Calu3 (cell line): ENCODE measurements at regions not wholly inside any gene's neighbourhood (a gene's known extent, or its start where the extent isn't known, plus 50 kb on each side); places are given as distances from the start of the nearest gene placed in this dataset.

Experiments
- BruUV-seq: library from RNA; stranded (reverse); fragments of 400-500 nt; replicated peaks from 2 replicates; lab custom pipeline; 2021; lab: Mats Ljungman, UMichigan
- CTCF ChIA-PET: fragments of 300-600 bp; sonication (Branson Sonifier 250); formaldehyde crosslinking; loops from one replicate; lab custom pipeline; 2022; ENCODE audit warnings: antibody characterized with exemption; lab: Charles Lee
- DNase-seq: peaks from one replicate; pipeline ENCODE4 v3.0.0; 2022
- H3K27ac Mint-ChIP-seq: one replicate; pipeline ENCODE4 v1.8.0; 2022; ENCODE audit warnings: mixed read lengths; ENCODE audit not compliant: unreplicated experiment
- H3K27me3 Mint-ChIP-seq: one replicate; pipeline ENCODE4 v1.8.0; 2022; ENCODE audit warnings: mixed read lengths; ENCODE audit not compliant: unreplicated experiment
- H3K36me3 Mint-ChIP-seq: one replicate; pipeline ENCODE4 v1.8.0; 2022; ENCODE audit warnings: mild to moderate bottlenecking, moderate library complexity, mixed read lengths; ENCODE audit not compliant: insufficient read depth, unreplicated experiment
- H3K4me1 Mint-ChIP-seq: one replicate; pipeline ENCODE4 v1.8.0; 2022; ENCODE audit warnings: mild to moderate bottlenecking, low read depth, mixed read lengths; ENCODE audit not compliant: unreplicated experiment
- H3K4me3 Mint-ChIP-seq: one replicate; pipeline ENCODE4 v1.8.0; 2022; ENCODE audit warnings: mild to moderate bottlenecking, low read depth, moderate library complexity, mixed read lengths; ENCODE audit not compliant: unreplicated experiment
- H3K9me3 Mint-ChIP-seq: one replicate; pipeline ENCODE4 v1.8.0; 2022; ENCODE audit warnings: low read depth, mixed read lengths; ENCODE audit not compliant: unreplicated experiment
- intact Hi-C: fragments of 100-400 bp; cut with micrococcal nuclease; formaldehyde crosslinking; loops from one replicate; pipeline ENCODE4 v1.10.0; 2022; ENCODE audit not compliant: unreplicated experiment
- TF ChIP-seq, protein P1 (sequence below): fragments of 200-600 bp; IDR thresholded peaks from one replicate; pipeline ENCODE4 v1.8.0; 2022; ENCODE audit warnings: antibody characterized with exemption; ENCODE audit not compliant: unreplicated experiment

DNA sequence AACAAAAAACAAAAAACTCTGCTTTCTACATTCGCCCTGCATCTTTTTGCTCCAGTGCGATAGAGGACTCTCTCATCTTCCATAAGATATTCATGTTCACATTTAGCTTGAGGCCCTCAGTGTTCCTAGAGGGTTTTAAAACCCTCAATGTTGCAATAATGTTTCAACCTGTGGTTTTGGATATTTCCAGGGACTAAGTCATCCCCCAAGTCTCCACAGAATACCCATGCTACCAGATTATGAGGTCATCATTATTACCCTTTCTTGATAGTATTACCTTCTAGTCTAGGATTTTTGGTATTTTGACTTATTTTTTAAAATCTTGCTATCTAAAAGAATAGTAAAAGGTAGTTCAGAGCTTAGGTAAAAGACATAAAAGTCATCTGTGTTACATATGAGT lies 480.5 kb upstream of the ID4 start:
- Mint-ChIP-seq H3K4me1 (no peaks in the 10 kb centered on the region), H3K9me3 (peaks cover 7% of the 10 kb centered on the region), H3K27me3 (no peaks in the 10 kb centered on the region), H3K36me3 (no peaks in the 10 kb centered on the region), H3K27ac (no peak overlapping the region), H3K4me3 (no peak overlapping the region)
- DNase-seq, result no peak
- intact Hi-C loops, result no loop called here
- TF ChIP-seq, protein P1, sequence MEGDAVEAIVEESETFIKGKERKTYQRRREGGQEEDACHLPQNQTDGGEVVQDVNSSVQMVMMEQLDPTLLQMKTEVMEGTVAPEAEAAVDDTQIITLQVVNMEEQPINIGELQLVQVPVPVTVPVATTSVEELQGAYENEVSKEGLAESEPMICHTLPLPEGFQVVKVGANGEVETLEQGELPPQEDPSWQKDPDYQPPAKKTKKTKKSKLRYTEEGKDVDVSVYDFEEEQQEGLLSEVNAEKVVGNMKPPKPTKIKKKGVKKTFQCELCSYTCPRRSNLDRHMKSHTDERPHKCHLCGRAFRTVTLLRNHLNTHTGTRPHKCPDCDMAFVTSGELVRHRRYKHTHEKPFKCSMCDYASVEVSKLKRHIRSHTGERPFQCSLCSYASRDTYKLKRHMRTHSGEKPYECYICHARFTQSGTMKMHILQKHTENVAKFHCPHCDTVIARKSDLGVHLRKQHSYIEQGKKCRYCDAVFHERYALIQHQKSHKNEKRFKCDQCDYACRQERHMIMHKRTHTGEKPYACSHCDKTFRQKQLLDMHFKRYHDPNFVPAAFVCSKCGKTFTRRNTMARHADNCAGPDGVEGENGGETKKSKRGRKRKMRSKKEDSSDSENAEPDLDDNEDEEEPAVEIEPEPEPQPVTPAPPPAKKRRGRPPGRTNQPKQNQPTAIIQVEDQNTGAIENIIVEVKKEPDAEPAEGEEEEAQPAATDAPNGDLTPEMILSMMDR, result no peak
- CTCF ChIA-PET, result no interaction called here
- no TSS peak for BruUV-seq

DNA sequence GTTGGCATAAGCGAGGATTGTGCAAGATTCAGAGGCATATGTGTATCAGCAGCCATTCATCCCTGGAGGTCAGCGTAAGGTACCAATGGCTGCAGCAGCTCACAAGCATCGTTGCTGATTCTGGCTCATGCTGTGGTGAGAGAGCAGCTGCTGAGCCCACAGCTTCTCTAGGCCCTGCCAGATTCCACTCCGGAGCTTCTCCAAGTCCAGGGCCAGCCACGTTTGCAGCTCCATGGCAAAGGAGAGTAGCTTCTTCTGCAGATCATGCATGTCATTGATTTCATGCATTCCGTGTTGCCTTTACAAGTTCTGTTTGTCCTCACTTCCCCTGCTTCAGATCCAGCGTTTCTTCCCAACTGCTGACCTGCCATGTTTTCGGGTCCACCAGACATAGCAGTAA lies 474.8 kb upstream of the ID4 start:
- CTCF ChIA-PET, result no interaction called here
- Mint-ChIP-seq H3K9me3 (peaks cover 17% of the 10 kb centered on the region), H3K36me3 (no peaks in the 10 kb centered on the region), H3K27me3 (no peaks in the 10 kb centered on the region), H3K4me3 (no peak overlapping the region), H3K4me1 (no peaks in the 10 kb centered on the region), H3K27ac (no peak overlapping the region)
- no TSS peak for BruUV-seq
- DNase-seq, result no peak
- TF ChIP-seq, protein P1, result no peak
- intact Hi-C loops, result no loop called here

DNA sequence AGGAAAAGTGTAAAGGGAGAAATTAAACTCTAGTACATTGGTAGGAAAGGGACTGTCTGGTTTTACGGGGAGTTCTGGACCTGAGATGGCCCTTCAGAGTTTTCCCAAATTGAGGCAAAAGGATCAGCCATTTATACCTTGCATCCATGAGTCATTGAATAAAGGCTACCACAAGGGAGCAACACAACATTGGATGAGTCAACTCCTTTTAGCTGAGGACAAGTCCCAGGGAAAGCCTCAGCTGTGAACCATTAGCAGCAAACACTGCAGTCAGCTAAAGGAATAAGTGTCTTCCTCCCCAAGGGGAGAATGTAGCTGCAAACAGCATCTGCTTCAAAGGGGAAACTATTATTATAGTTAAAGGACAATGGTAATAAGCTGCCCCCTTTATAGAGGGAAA lies 468.7 kb upstream of the ID4 start:
- no peak for DNase-seq
- CTCF ChIA-PET, result interaction anchor here (0.7 to 0.8 kb wide), 2 partner anchors 38 to 184 kb away, joined by 3 to 5 read pairs; no protein-coding TSS in a partner anchor
- H3K9me3 Mint-ChIP-seq, result peaks cover 6% of the 10 kb centered on the region
- BruUV-seq, result no TSS peak
- no peak overlapping the region for H3K4me3 Mint-ChIP-seq
- no peak overlapping the region for H3K27ac Mint-ChIP-seq
- H3K27me3 Mint-ChIP-seq, result no peaks in the 10 kb centered on the region
- no peaks in the 10 kb centered on the region for H3K4me1 Mint-ChIP-seq
- TF ChIP-seq, protein P1, result no peak
- no peaks in the 10 kb centered on the region for H3K36me3 Mint-ChIP-seq
- intact Hi-C loops, result loop anchor here (1.0 kb wide), 1 partner anchor 483 kb away; no protein-coding TSS in a partner anchor

DNA sequence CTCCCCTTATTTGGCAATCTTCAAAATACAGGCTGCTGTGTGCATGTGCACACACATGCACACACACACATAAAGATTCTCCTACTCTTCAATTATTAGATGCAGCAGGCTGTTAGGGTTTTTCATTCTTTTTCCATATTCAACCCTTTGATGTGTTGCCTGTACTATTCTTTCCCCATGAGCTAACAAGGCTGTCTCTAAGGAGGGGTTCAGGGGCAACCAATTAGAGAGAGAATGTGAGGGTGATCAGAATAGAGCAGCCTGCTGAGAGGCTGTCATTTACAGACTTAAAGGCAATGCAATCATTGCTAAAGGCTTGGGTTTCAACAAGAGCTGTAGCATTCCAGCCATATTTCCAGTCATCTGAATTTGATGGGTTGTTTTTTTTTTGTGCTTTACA lies 467.4 kb upstream of the ID4 start:
- H3K4me1 Mint-ChIP-seq, result no peaks in the 10 kb centered on the region
- CTCF ChIA-PET, result no interaction called here
- no TSS peak for BruUV-seq
- no peaks in the 10 kb centered on the region for H3K36me3 Mint-ChIP-seq
- intact Hi-C loops, result no loop called here
- H3K27ac Mint-ChIP-seq, result no peak overlapping the region
- H3K4me3 Mint-ChIP-seq, result no peak overlapping the region
- no peak for DNase-seq
- TF ChIP-seq, protein P1, result no peak
- H3K27me3 Mint-ChIP-seq, result peaks cover 9% of the 10 kb centered on the region
- peaks cover 7% of the 10 kb centered on the region for H3K9me3 Mint-ChIP-seq
